Endothelial cell of umbilical vein (primary cell): ENCODE measurements at regions not wholly inside any gene's neighbourhood (a gene's known extent, or its start where the extent isn't known, plus 50 kb on each side); places are given as distances from the start of the nearest gene placed in this dataset.

Source experiments
- BruUV-seq: library from RNA; stranded (reverse); fragments of 400-500 nt; replicated peaks from 2 replicates; lab custom pipeline; 2021; lab: Mats Ljungman, UMichigan
- CTCF ChIA-PET: fragments of 300-600, 350-600 bp; sonication (Branson Sonifier 250); formaldehyde crosslinking; loops from one replicate; lab custom pipeline; 2021; ENCODE audit warnings: antibody characterized with exemption, inconsistent platforms; lab: Charles Lee
- POLR2A ChIA-PET: fragments of 300-600, 350-600 bp; sonication (Branson Sonifier 250); formaldehyde crosslinking; loops from one replicate; lab custom pipeline; 2021; ENCODE audit warnings: antibody characterized with exemption, inconsistent platforms; lab: Charles Lee
- DNase-seq: peaks from one replicate; pipeline ENCODE4 v3.0.0-alpha.2; 2011; ENCODE audit warnings: low read depth, low spot score
- FAIRE-seq: peaks from 2 replicates; lab custom pipeline; 2011; peaks lifted over from hg19 to GRCh38; lab: Jason Lieb, UNC
- H2AFZ ChIP-seq: 2 replicates; pipeline ENCODE4 v1.6.0; 2012; ENCODE audit warnings: low read depth, low read length, control low read depth, inconsistent platforms
- H3K27ac ChIP-seq: 2 replicates; pipeline ENCODE4 v1.5.1; 2011; ENCODE audit warnings: low read depth, mild to moderate bottlenecking, control low read depth, low read length, moderate library complexity; ENCODE audit not compliant: insufficient read depth
- H3K27me3 ChIP-seq, 2 experiments: 2 replicates each; pipeline versions ENCODE4 v1.6.0 to v1.6.1; 2011; ENCODE audit warnings: low read length in 2 of 2, mixed read lengths in 1 of 2; ENCODE audit not compliant: control insufficient read depth in 2 of 2, insufficient read depth in 2 of 2
- H3K36me3 ChIP-seq, 2 experiments: 2 replicates in 1 of 2; 3 replicates in 1 of 2; pipeline ENCODE4 v1.5.1; 2011; ENCODE audit warnings: low read length in 2 of 2, mild to moderate bottlenecking in 1 of 2, moderate library complexity in 1 of 2; ENCODE audit not compliant: control insufficient read depth in 2 of 2, insufficient read depth in 2 of 2; ENCODE audit errors: extremely low read depth in 1 of 2
- H3K4me1 ChIP-seq: 3 replicates; pipeline ENCODE4 v1.5.1; 2011; ENCODE audit warnings: mild to moderate bottlenecking, low read length; ENCODE audit not compliant: control insufficient read depth, insufficient read depth; ENCODE audit errors: extremely low read depth
- H3K4me2 ChIP-seq: 2 replicates; pipeline ENCODE4 v1.6.1; 2011; ENCODE audit warnings: low read length, control low read depth, mixed read lengths; ENCODE audit not compliant: insufficient read depth
- H3K4me3 ChIP-seq, 3 experiments: fragments of 200-600 bp in 1 of 3; sonication (generic), shearing (Covaris generic) in 1 of 3; replicated peaks in 1 of 3; 2 replicates each; pipeline ENCODE4 v1.5.1; 2011 to 2016; ENCODE audit warnings: control low read depth in 3 of 3, low read length in 3 of 3, mild to moderate bottlenecking in 2 of 3, inconsistent platforms in 1 of 3, low read depth in 1 of 3, moderate library complexity in 1 of 3; ENCODE audit not compliant: insufficient read depth in 1 of 3
- H3K79me2 ChIP-seq: 2 replicates; pipeline ENCODE4 v1.6.0; 2012; ENCODE audit warnings: low read length, inconsistent platforms; ENCODE audit not compliant: control insufficient read depth, insufficient read depth
- H3K9ac ChIP-seq: replicated peaks from 2 replicates; pipeline ENCODE3; 2011; ENCODE audit warnings: low read length, control low read depth; ENCODE audit not compliant: insufficient read depth; ENCODE audit errors: extremely low read depth
- H3K9me1 ChIP-seq: replicated peaks from 3 replicates; pipeline ENCODE4 v1.6.0; 2011; ENCODE audit warnings: mild to moderate bottlenecking, low read length; ENCODE audit not compliant: control insufficient read depth, insufficient read depth; ENCODE audit errors: extremely low read depth
- H3K9me3 ChIP-seq: replicated peaks from 2 replicates; pipeline ENCODE4 v1.5.1; 2012; ENCODE audit warnings: low read length, inconsistent platforms; ENCODE audit not compliant: control insufficient read depth, insufficient read depth
- H4K20me1 ChIP-seq: replicated peaks from 2 replicates; pipeline ENCODE3; 2011; ENCODE audit warnings: mild to moderate bottlenecking, low read length; ENCODE audit not compliant: control insufficient read depth, insufficient read depth; ENCODE audit errors: extremely low read depth
- EZH2 ChIP-seq: IDR thresholded peaks from 2 replicates; pipeline ENCODE4 v1.6.1; 2012; ENCODE audit warnings: borderline replicate concordance, low read depth, mild to moderate bottlenecking, moderate library complexity, low read length, inconsistent platforms; ENCODE audit not compliant: severe bottlenecking
- FOS ChIP-seq: IDR thresholded peaks from 2 replicates; pipeline ENCODE4 v1.6.1; 2011; ENCODE audit warnings: mild to moderate bottlenecking, low read length, moderate library complexity, borderline replicate concordance; ENCODE audit not compliant: insufficient read depth
- GATA2 ChIP-seq: IDR thresholded peaks from 2 replicates; pipeline ENCODE4 v1.7.0; 2011; ENCODE audit warnings: low read depth, mild to moderate bottlenecking, moderate library complexity, mixed read lengths, low read length; ENCODE audit not compliant: insufficient read length, insufficient read depth
- JUN ChIP-seq: IDR thresholded peaks from 2 replicates; pipeline ENCODE4 v1.6.1; 2011; ENCODE audit warnings: borderline replicate concordance, low read depth; ENCODE audit not compliant: insufficient read length, insufficient read depth
- MYC ChIP-seq: IDR thresholded peaks from one replicate; pipeline ENCODE4 v1.6.1; 2011; ENCODE audit warnings: mild to moderate bottlenecking, low read depth, low read length
- POLR2A ChIP-seq: IDR thresholded peaks from 2 replicates; pipeline ENCODE4 v1.6.1; 2012; ENCODE audit warnings: low read depth, mild to moderate bottlenecking, control low read depth, low read length
- POLR2AphosphoS5 ChIP-seq: IDR thresholded peaks from 2 replicates; pipeline ENCODE4 v1.6.1; 2012; ENCODE audit warnings: low read depth, mild to moderate bottlenecking, control low read depth, low read length, moderate library complexity; ENCODE audit not compliant: insufficient read depth
- dilution Hi-C: fragments of 300-500 bp; cut with MboI; formaldehyde crosslinking; loops from one replicate; pipeline ENCODE4 v1.15.0; 2019; ENCODE audit warnings: low sequenced_read_pairs; ENCODE audit not compliant: extremely low pct_ligation_motif_present
- intact Hi-C: fragments of 100-400 bp; cut with micrococcal nuclease; formaldehyde crosslinking; loops from one replicate; pipeline ENCODE4 v1.10.0; 2022
- TF ChIP-seq, protein P1 (sequence below), 2 donors: IDR thresholded peaks; 1 replicate in 1 of 2; 2 replicates in 1 of 2; pipeline ENCODE4 v1.5.1; 2011; ENCODE audit warnings: low read length in 2 of 2, mild to moderate bottlenecking in 2 of 2, moderate library complexity in 2 of 2, control low read depth in 1 of 2, inconsistent platforms in 1 of 2, low read depth in 1 of 2; ENCODE audit not compliant: insufficient read depth in 1 of 2; ENCODE audit errors: extremely low read depth in 1 of 2
- TF ChIP-seq, protein P2 (sequence below): IDR thresholded peaks from 2 replicates; pipeline ENCODE4 v1.6.1; 2011; ENCODE audit not compliant: insufficient read depth, insufficient read length

DNA sequence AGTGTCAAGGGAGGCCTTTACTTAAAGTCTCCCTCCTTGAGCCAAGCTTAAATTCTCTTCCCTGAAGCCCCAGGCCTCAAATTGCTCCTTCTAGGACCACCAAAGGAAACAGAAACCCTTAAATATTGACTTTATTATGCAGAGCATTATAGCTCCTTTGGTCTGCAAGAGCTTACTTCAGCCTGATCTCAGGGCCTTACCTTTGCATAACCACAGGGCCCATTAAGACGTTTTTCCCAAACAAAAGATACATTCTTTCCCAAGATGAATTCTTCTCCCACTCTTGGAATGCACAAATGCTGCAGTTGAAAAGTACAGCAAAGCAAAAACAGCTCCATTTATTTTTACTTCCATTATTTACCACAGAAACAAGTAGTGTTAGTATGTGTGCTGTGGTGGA lies 130.8 kb downstream of the B3GNT2 start:
- TF ChIP-seq POLR2A: no peak
- TF ChIP-seq MYC: no peak
- TF ChIP-seq, protein P1, sequence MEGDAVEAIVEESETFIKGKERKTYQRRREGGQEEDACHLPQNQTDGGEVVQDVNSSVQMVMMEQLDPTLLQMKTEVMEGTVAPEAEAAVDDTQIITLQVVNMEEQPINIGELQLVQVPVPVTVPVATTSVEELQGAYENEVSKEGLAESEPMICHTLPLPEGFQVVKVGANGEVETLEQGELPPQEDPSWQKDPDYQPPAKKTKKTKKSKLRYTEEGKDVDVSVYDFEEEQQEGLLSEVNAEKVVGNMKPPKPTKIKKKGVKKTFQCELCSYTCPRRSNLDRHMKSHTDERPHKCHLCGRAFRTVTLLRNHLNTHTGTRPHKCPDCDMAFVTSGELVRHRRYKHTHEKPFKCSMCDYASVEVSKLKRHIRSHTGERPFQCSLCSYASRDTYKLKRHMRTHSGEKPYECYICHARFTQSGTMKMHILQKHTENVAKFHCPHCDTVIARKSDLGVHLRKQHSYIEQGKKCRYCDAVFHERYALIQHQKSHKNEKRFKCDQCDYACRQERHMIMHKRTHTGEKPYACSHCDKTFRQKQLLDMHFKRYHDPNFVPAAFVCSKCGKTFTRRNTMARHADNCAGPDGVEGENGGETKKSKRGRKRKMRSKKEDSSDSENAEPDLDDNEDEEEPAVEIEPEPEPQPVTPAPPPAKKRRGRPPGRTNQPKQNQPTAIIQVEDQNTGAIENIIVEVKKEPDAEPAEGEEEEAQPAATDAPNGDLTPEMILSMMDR (IDR thresholded peaks at IDR 0.05; ENCODE audit: extremely low read depth in 1 of 2, insufficient read depth in 1 of 2, low read depth in 1 of 2, low read length in 2 of 2): no peak
- TF ChIP-seq EZH2: no peak
- TF ChIP-seq JUN: no peak
- no peak for TF ChIP-seq GATA2
- TF ChIP-seq POLR2AphosphoS5: no peak
- TF ChIP-seq, protein P2, sequence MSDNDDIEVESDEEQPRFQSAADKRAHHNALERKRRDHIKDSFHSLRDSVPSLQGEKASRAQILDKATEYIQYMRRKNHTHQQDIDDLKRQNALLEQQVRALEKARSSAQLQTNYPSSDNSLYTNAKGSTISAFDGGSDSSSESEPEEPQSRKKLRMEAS: no peak
- no peak for TF ChIP-seq FOS
- Histone ChIP-seq H3K27ac (no peak overlapping the region), H3K27me3 (peaks cover 0 to 9% of the 10 kb centered on the region in 2 experiments), H3K9me1 (no peaks in the 10 kb centered on the region), H3K36me3 (no peaks in the 10 kb centered on the region), H3K4me3 (no peak overlapping the region), H3K4me1 (no peaks in the 10 kb centered on the region), H3K9ac (no peak overlapping the region), H3K9me3 (no peaks in the 10 kb centered on the region), H3K79me2 (no peaks in the 10 kb centered on the region), H3K4me2 (no peak overlapping the region), H2AFZ (no peak overlapping the region), H4K20me1 (no peaks in the 10 kb centered on the region)
- DNase-seq (no peak), FAIRE-seq (no peak)
- CTCF ChIA-PET: no interaction called here
- POLR2A ChIA-PET: no interaction called here
- BruUV-seq: no TSS peak
- dilution Hi-C loops (no loop called here), intact Hi-C loops (no loop called here)
